ENCODE measurements at regions not wholly inside any gene's neighbourhood (a gene's known extent, or its start where the extent isn't known, plus 50 kb on each side); places are given as distances from the start of the nearest gene placed in this dataset.

GRCh38 chr2:175383286-175383685 is 201.8 kb upstream of the ATP5MC3 start:
- H3K4me1 ChIP-seq (replicated peaks in 1 of 2), result no peaks in the 10 kb centered on the region
- no peaks in the 10 kb centered on the region for H3K27me3 ChIP-seq
- 30 to 57% (median 47%) methylated on average over 2 of the region's 2 CpGs for WGBS, 4 donors
- no peak for DNase-seq
- intact Hi-C loops (cut with DNase I), result no loop called here
- H3K4me3 ChIP-seq, result no peak overlapping the region
- TF ChIP-seq CTCF (IDR thresholded peaks at IDR 0.05), result no peak
- no peak for TF ChIP-seq POLR2A (IDR thresholded peaks at IDR 0.05)
- H3K27ac ChIP-seq, result no peak overlapping the region
- H3K36me3 ChIP-seq (replicated peaks in 1 of 2), result no peaks in the 10 kb centered on the region
- peaks cover 0 to 7% (median 0%) of the 10 kb centered on the region in 3 donors for H3K9me3 ChIP-seq (replicated peaks in 1 of 3)

- no peak for DNase-seq
- Histone ChIP-seq H3K36me3 (replicated peaks in 1 of 2) (no peaks in the 10 kb centered on the region), H3K4me3 (peak overlapping the region in 1 of 4 donors; percentile 7), H3K9me3 (replicated peaks in 1 of 3) (no peaks in the 10 kb centered on the region), H3K27ac (peak overlapping the region in 1 of 5 donors; percentile 7), H3K4me1 (replicated peaks in 1 of 2) (peaks cover 7 to 8% of the 10 kb centered on the region in 2 donors), H3K27me3 (no peaks in the 10 kb centered on the region)
- no peak for TF ChIP-seq CTCF (IDR thresholded peaks at IDR 0.05)
- TF ChIP-seq POLR2A (IDR thresholded peaks at IDR 0.05), result no peak
- intact Hi-C loops (cut with DNase I), result no loop called here
- WGBS, 4 donors, result 75 to 95% (median 90%) methylated on average over 1 of the region's 1 CpG
Observed at GRCh38 chr2:175373729-175374128, 192.2 kb upstream of the ATP5MC3 start.

- TF ChIP-seq POLR2A (IDR thresholded peaks at IDR 0.05) (no peak), CTCF (IDR thresholded peaks at IDR 0.05) (no peak)
- H3K36me3 ChIP-seq (replicated peaks in 1 of 2), result no peaks in the 10 kb centered on the region
- H3K9me3 ChIP-seq (replicated peaks in 1 of 3), result no peaks in the 10 kb centered on the region
- peaks cover 7 to 8% of the 10 kb centered on the region in 2 donors for H3K4me1 ChIP-seq (replicated peaks in 1 of 2)
- H3K4me3 ChIP-seq, result peak overlapping the region in 1 of 4 donors; percentile 7
- 33 to 43% (median 37%) methylated on average over 8 of the region's 8 CpGs for WGBS, 4 donors
- H3K27ac ChIP-seq, result peak overlapping the region in 1 of 5 donors; percentile 7
- DNase-seq, result peak in 6 of 7 donors; percentile 28 to 50 (median 36)
- no peaks in the 10 kb centered on the region for H3K27me3 ChIP-seq
- intact Hi-C loops (cut with DNase I), result no loop called here
Observed at GRCh38 chr2:175372704-175373701, 191.5 kb upstream of the ATP5MC3 start.

- no peak for TF ChIP-seq POLR2A (IDR thresholded peaks at IDR 0.05)
- H3K27ac ChIP-seq, result no peak overlapping the region
- H3K9me3 ChIP-seq (replicated peaks in 1 of 3), result no peaks in the 10 kb centered on the region
- H3K4me3 ChIP-seq, result no peak overlapping the region
- peaks cover 3% of the 10 kb centered on the region for H3K27me3 ChIP-seq
- H3K36me3 ChIP-seq (replicated peaks in 1 of 2), result no peaks in the 10 kb centered on the region
- peaks cover 8 to 12% of the 10 kb centered on the region in 2 donors for H3K4me1 ChIP-seq (replicated peaks in 1 of 2)
- no peak for DNase-seq
- intact Hi-C loops (cut with DNase I), result no loop called here
Observed at GRCh38 chr2:175371378-175371777, 189.9 kb upstream of the ATP5MC3 start.
